GM21717 (cell line): ENCODE measurements at regions not wholly inside any gene's neighbourhood (a gene's known extent, or its start where the extent isn't known, plus 50 kb on each side); places are given as distances from the start of the nearest gene placed in this dataset.
"Not testable (repeated sequence)": the region's sequence is repeated elsewhere in the genome, so short reads cannot be mapped to it uniquely, and the experiment has no call there.

Experiments used
- ATAC-seq: cut with Tn5 transposase; IDR thresholded peaks from one replicate; pipeline ENCODE4 v1.9.1; 2021; ENCODE audit warnings: mild to moderate bottlenecking, moderate library complexity; ENCODE audit not compliant: unreplicated experiment

DNA sequence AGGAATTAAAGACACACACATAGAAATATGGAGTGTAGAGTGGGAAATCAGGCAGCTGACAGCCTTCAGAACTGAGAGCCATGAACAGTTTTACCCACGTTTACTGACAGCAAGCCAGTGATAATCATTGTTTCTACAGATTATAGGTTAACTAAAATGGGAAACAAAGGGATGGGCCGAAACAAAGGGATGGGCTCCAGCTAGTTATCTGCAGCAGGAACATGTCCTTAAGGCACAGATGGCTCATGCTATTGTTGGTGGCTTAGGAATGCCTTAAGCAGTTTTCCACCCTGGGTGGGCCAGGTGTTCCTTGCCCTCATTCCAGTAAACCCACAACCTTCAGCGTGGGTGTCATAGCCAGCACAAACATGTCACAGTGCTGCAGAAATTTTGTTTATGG is 355.7 kb upstream of the INTU start:
- ATAC-seq = not testable (repeated sequence)

DNA sequence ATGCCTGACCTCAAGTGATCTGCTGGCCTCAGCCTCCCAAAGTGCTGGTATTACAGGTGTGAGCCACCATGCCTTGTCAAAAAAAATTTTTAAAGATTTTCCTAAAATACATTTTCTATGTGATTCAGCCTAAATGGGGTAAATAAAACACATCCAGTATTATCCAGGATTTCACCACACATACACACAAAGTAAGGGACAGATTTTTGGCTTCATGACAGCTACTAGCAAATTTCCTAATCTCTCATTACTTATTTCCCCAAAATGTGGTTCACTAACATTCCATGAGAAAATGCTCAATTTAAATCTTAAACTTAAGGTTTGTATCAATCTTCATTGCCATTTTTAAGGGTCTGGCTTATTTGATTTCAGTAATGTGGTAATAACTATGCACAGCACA is 348.5 kb upstream of the INTU start:
- ATAC-seq = no peak

DNA sequence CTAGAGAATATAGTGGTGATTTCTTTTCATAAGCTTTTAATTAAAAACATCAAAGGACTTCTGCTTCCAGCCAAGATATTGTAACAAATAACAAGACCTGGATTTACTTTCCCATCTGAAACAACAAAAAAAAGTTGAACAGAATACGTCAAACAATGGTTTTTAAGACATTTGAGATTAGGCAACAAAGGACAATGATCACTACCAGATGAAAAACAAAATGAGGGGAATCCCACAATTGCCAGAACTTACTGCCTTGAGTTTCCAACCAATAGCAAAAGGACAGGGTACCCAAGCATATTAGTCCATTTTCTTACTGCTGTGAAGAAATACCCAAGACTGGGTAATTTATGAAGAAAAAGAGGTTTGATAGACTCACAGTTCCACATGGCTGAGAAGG is 341.4 kb upstream of the INTU start:
- ATAC-seq = no peak

DNA sequence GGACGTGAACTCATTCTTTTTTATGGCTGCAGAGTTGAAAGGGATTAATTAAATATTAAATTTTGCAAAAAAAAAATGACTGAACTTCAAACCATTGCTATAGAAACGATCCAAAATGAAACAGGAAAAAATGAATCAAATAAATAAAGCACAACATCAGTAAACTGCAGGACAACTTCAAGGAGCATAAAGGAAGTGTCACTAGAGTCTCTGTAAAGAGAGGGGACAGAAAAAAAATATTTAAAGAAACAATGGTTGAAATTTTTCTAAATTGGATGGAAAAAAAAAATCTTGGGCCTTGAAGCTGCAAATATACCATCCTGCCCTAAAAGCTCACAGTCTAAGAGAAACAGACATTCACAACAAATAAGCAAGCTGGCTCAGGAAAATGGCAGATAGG is 339.3 kb upstream of the INTU start:
- no peak for ATAC-seq

DNA sequence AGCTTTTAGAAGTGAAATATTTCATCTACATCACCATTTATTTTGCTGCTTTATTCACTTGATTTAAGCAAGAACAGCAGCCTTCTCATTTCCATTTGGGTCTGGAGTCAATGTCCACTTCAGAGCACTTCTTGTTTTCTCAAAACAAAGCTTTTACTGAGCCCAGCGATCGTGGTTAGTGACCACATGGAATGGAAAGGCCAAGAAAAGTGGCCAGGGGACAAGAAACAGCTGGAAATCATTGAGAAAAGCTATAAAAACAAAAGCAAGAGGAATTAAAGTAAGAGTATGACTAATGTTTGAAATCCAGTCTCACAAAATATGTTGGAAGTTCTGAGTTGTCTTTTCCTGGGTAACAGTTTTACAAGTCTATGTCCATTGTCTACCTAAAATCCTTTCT is 328.4 kb upstream of the INTU start:
- no peak for ATAC-seq

DNA sequence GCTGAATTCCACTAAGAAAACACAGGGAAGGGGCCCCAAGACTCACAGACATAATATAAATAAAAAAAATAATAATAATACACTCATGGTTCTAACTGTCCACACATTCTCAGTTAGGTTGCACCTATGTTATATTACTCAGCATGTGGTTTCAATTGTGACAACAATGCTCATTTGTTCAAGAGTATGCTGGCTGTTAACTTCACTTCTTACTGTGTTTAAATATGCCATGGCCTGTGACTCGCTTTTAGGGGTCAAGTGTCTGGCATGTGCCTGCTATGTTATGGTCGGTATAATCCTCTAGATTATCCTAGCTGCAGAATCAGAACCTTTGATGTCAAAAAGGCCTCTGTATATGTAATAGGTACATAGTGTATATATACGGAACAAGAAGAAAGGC is 324.8 kb upstream of the INTU start:
- ATAC-seq = no peak

GRCh38 chr4:127309369-127310102 is 323.2 kb upstream of the INTU start:
- no peak for ATAC-seq

- ATAC-seq = no peak
Observed at GRCh38 chr4:127311371-127311770, 321.4 kb upstream of the INTU start.

GRCh38 chr4:127311924-127312323 is 320.8 kb upstream of the INTU start:
- no peak for ATAC-seq

DNA sequence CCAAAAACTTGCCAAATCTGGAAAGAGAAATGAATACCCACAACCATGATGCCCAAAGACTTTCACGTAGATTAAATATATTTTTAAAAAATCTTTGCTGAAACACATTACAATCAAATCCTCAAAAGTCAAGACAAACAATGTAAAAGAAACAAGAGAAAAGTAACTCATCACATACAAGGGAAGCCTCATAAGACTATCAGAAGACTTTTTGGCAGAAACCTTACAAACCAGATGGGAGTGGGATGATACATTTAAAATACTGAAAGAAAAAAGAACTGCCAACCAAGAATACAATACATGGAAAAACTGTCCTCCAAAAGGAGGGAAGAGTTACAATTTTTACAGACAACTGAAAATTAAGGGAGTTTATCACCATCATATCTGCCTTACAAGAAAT is 319.0 kb upstream of the INTU start:
- ATAC-seq = no peak

DNA sequence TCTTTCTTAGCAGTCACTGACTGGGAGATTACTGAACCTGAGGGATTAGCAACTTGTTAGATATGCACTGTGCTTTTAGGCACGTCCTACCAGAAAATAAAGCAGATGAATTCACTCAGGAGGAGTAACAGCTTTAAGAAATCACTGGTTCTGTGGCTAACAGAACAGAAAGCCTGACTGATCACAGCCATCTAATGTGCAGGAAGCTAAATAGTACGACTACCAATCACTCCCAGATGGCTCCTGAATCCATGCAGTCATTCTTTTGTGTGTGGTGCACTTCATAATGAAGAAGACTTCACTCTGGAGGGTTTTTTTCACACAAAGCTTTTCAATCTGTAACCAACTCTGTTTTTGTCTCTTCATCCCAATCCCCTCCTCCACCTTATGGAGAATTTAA is 305.3 kb upstream of the INTU start:
- no peak for ATAC-seq

DNA sequence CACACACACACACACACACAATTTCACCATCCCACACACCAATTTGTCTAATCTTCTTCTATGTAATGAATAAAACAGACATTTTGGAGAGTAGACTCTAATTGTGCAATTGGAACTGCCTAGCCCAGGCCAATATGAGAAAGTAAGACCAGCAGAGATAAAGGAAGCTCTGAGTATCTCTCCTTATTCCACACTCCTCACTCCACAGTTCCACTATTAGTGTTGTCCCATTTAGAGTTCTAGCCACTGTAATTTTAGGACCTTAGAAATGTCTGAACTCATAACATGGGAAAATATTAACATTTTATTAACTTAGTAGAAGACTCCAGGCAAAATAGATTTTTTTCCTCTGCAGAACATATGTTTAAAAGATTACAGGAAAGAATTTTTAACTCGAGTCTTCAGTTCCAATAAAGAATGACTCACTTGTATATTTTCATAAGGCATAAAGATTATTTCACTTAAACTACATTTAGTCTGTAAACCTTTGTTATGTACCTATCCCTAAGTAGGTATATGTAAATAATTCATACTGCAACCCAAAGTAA is 297.6 kb upstream of the INTU start:
- no peak for ATAC-seq

GRCh38 chr4:127335732-127336131 is 297.0 kb upstream of the INTU start:
- ATAC-seq = no peak

GRCh38 chr4:127343123-127343522 is 289.6 kb upstream of the INTU start:
- not testable (repeated sequence) for ATAC-seq

GRCh38 chr4:127344071-127344470 is 288.7 kb upstream of the INTU start:
- ATAC-seq = no peak

DNA sequence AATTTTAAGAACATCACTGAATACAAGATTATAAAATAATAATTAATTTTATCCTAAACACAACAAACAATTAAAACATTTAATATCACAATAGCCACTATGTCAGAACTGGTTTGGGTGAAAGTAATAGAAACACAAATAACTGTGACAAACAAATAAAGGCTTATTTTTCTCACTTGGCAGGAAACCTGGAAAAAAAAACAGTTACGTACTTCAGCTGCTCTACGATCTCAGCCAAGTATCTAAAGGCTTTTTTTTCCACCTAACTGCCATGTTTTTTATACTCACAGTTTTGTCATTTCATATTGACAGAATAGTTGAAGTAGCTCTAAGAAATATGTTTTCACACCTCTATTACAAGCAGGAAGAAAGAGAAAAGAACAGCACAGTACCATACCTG is 284.8 kb upstream of the INTU start:
- no peak for ATAC-seq

DNA sequence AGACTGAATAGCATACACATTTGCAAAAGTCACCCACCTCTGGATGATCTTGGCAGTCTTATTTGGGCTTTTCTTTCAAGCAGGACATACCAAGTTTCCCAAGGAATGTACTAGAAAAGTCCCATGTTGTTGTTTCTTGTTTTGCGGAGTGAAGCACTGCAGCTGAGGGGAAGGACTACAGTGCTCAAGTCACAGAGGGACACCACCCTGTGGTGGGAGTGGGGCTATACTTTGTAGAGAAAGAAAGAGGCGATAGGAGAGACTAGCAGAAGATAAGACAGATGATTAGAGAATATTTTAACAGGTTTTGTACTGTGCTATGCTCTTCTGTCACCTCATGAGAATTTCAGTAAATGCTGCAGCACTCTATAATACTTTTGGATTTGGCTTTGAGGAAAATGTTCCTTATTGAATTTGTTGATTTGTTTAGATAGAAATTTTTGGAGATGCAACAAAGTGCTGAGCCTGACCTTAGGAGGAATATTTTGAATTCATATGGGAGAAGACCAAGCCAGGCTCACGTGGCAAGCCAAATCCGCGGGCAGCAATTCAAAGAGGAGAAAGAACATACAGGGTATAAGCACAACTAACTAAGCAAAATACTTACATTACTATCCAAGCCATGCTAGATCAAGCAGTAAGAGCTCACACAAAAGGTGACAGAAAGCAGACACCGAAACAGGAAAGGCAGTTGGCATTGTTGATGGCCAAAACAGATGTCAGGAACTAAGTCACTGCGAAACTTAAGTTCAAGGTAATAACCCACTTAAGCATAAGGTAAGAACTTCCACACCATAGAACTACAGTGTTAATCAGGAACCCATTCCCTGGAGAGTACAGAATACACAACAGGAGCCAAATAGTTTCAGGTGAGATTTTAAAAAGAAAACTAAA is 280.3 kb upstream of the INTU start:
- no peak for ATAC-seq

DNA sequence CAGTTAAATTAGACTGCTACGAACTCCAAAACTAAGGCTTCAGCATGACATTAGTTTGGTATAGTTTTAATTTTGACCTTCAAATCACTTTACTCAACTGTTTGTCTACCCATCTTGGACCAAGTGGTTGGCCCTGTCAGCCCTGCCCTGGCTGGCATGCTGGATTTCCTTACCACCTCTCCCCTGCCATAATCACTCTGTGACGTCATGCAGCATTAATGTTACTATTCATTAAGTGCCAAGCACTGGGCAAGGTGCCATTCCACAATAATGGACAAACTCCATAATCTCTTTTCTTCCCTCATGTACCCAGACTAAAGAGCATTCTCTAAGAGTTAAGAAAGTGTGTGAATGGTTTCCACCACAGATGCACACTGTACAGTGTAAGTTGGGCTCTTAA is 277.0 kb upstream of the INTU start:
- ATAC-seq = no peak

- no peak for ATAC-seq
Observed at GRCh38 chr4:127357765-127358164, 275.0 kb upstream of the INTU start.

DNA sequence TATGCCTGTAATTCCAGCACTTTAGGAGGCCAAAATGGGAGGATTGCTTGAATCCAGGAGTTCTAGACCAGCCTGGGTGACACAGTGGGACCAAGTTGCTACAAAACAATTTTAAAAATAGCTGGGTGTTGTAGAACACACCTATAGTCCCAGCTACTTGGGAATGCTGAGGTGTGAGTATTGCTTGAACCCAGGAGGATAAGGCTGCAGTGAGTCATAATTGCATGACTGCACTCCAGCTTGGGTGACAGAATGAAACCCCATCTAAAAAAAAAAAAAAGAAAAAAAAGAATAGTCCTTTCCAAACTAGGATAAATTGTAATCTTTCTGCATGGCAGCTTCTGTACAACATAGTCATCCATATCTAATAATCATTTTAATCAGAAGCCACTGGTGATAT is 270.1 kb upstream of the INTU start:
- ATAC-seq = no peak

- no peak for ATAC-seq
Observed at GRCh38 chr4:127364397-127364796, 268.4 kb upstream of the INTU start.

- no peak for ATAC-seq
Observed at GRCh38 chr4:127364911-127365310, 267.8 kb upstream of the INTU start.
